Fibroblast of the aortic adventitia (primary cell): ENCODE measurements at regions not wholly inside any gene's neighbourhood (a gene's known extent, or its start where the extent isn't known, plus 50 kb on each side); places are given as distances from the start of the nearest gene placed in this dataset.

Experiments used
- DNase-seq: peaks from one replicate; pipeline ENCODE4 v3.0.0-alpha.2; 2010; ENCODE audit warnings: low read depth
- H3K4me3 ChIP-seq: 2 replicates; pipeline ENCODE4 v1.5.1; 2011; ENCODE audit warnings: low read depth, mild to moderate bottlenecking, control low read depth, low read length, moderate library complexity
- CTCF ChIP-seq: IDR thresholded peaks from 2 replicates; pipeline ENCODE4 v1.5.1; 2011; ENCODE audit warnings: mild to moderate bottlenecking, low read length, control low read depth, inconsistent platforms; ENCODE audit not compliant: insufficient read depth

- no peak for DNase-seq
- TF ChIP-seq CTCF, result no peak
- H3K4me3 ChIP-seq, result no peak overlapping the region
These were observed 194.1 kb downstream of the MEX3B start for GRCh38 chr15:81851757-81852156.

- DNase-seq, result no peak
- no peak overlapping the region for H3K4me3 ChIP-seq
- TF ChIP-seq CTCF, result no peak
These were observed 194.5 kb downstream of the MEX3B start for GRCh38 chr15:81851325-81851724.

GRCh38 chr15:81849289-81849688, 196.5 kb downstream of the MEX3B start:
- no peak overlapping the region for H3K4me3 ChIP-seq
- TF ChIP-seq CTCF, result no peak

GRCh38 chr15:81848701-81849100, 197.1 kb downstream of the MEX3B start:
- no peak for TF ChIP-seq CTCF
- H3K4me3 ChIP-seq, result no peak overlapping the region
- DNase-seq, result no peak

More at GRCh38 chr15:81849289-81849688, 196.5 kb downstream of the MEX3B start:
- no peak for DNase-seq

GRCh38 chr15:81843757-81844407, 201.9 kb downstream of the MEX3B start:
- no peak for DNase-seq
- no peak overlapping the region for H3K4me3 ChIP-seq
- no peak for TF ChIP-seq CTCF

- TF ChIP-seq CTCF, result no peak
- H3K4me3 ChIP-seq, result no peak overlapping the region
- no peak for DNase-seq
These were observed 202.6 kb downstream of the MEX3B start for GRCh38 chr15:81843226-81843625.

GRCh38 chr15:81839387-81839786, 206.4 kb downstream of the MEX3B start:
- TF ChIP-seq CTCF, result no peak
- DNase-seq, result no peak
- H3K4me3 ChIP-seq, result no peak overlapping the region
